CD14-positive monocyte (primary cell): ENCODE measurements at regions not wholly inside any gene's neighbourhood (a gene's known extent, or its start where the extent isn't known, plus 50 kb on each side); places are given as distances from the start of the nearest gene placed in this dataset.

Source experiments
- DNase-seq, 3 donors: peaks; one replicate each; pipeline ENCODE4 v3.0.0-alpha.2; 2011 to 2022
- H2AFZ ChIP-seq: 2 replicates; pipeline ENCODE4 v1.6.0; 2012; ENCODE audit warnings: mild to moderate bottlenecking, low read depth, low read length, inconsistent platforms; ENCODE audit not compliant: insufficient read depth, poor library complexity, severe bottlenecking
- H3K27ac ChIP-seq, 2 donors: 1 replicate in 1 of 2; 2 replicates in 1 of 2; pipeline ENCODE4 v1.5.1; 2012 to 2013; ENCODE audit warnings: low read length in 2 of 2, control low read depth in 1 of 2, inconsistent platforms in 1 of 2, low read depth in 1 of 2, mild to moderate bottlenecking in 1 of 2
- H3K27me3 ChIP-seq, 2 donors: one replicate each; pipeline versions ENCODE4 v1.6.0 to v1.6.1; 2011 to 2013; ENCODE audit warnings: low read length in 2 of 2; ENCODE audit not compliant: control insufficient read depth in 2 of 2, insufficient read depth in 2 of 2
- H3K36me3 ChIP-seq, 2 donors: replicated peaks in 1 of 2; 1 replicate in 1 of 2; 2 replicates in 1 of 2; pipeline versions ENCODE4 v1.5.1 to v1.6.1; 2012 to 2013; ENCODE audit warnings: low read length in 2 of 2, control low read depth in 1 of 2, inconsistent platforms in 1 of 2, mild to moderate bottlenecking in 1 of 2; ENCODE audit not compliant: insufficient read depth in 2 of 2, control insufficient read depth in 1 of 2
- H3K4me1 ChIP-seq, 2 donors: 1 replicate in 1 of 2; 2 replicates in 1 of 2; pipeline versions ENCODE4 v1.5.1 to v1.6.1; 2012 to 2013; ENCODE audit warnings: low read length in 2 of 2, control low read depth in 1 of 2, inconsistent platforms in 1 of 2, mild to moderate bottlenecking in 1 of 2, moderate library complexity in 1 of 2; ENCODE audit not compliant: insufficient read depth in 2 of 2, control insufficient read depth in 1 of 2
- H3K4me2 ChIP-seq: replicated peaks from 2 replicates; pipeline ENCODE3; 2012; ENCODE audit warnings: low read length, moderate library complexity, mild to moderate bottlenecking; ENCODE audit not compliant: poor library complexity, severe bottlenecking; ENCODE audit errors: extremely low read depth
- H3K4me3 ChIP-seq, 3 experiments: fragments of 200-600 bp in 1 of 3; sonication (generic) in 1 of 3; replicated peaks in 1 of 3; 1 replicate in 2 of 3; 2 replicates in 1 of 3; pipeline ENCODE4 v1.5.1; 2011 to 2013; ENCODE audit warnings: low read length in 3 of 3, mild to moderate bottlenecking in 3 of 3, control low read depth in 2 of 3, low read depth in 2 of 3, inconsistent platforms in 1 of 3, moderate library complexity in 1 of 3
- H3K79me2 ChIP-seq: 2 replicates; pipeline ENCODE4 v1.6.0; 2012; ENCODE audit warnings: mild to moderate bottlenecking, control low read depth, inconsistent platforms, low read length, moderate library complexity; ENCODE audit not compliant: insufficient read depth
- H3K9ac ChIP-seq: 2 replicates; pipeline ENCODE4 v1.6.0; 2017; ENCODE audit warnings: low read length, mild to moderate bottlenecking; ENCODE audit not compliant: insufficient read depth, poor library complexity, severe bottlenecking
- H3K9me3 ChIP-seq, 2 donors: replicated peaks in 1 of 2; 1 replicate in 1 of 2; 2 replicates in 1 of 2; pipeline versions ENCODE4 v1.5.1 to v1.6.1; 2012 to 2013; ENCODE audit warnings: low read length in 2 of 2, control low read depth in 1 of 2; ENCODE audit not compliant: control insufficient read depth in 1 of 2, insufficient read depth in 1 of 2
- H4K20me1 ChIP-seq: 2 replicates; pipeline ENCODE4 v1.6.0; 2012; ENCODE audit warnings: mild to moderate bottlenecking, low read length, control low read depth, moderate library complexity; ENCODE audit not compliant: insufficient read depth
- H3K27ac Mint-ChIP-seq, 7 donors: one replicate each; pipeline ENCODE4 v1.8.0; 2020; ENCODE audit warnings: mild to moderate bottlenecking in 7 of 7, mixed read lengths in 7 of 7, moderate library complexity in 6 of 7, inconsistent platforms in 2 of 7
- H3K27me3 Mint-ChIP-seq, 3 donors: one replicate each; pipeline ENCODE4 v1.8.0; 2021 to 2022; ENCODE audit warnings: low read depth in 3 of 3, mild to moderate bottlenecking in 3 of 3, mixed read lengths in 3 of 3, moderate library complexity in 3 of 3, inconsistent platforms in 1 of 3
- H3K36me3 Mint-ChIP-seq, 2 donors: one replicate each; pipeline ENCODE4 v1.8.0; 2020; ENCODE audit warnings: mixed read lengths in 2 of 2, inconsistent platforms in 1 of 2, mild to moderate bottlenecking in 1 of 2
- H3K4me1 Mint-ChIP-seq: one replicate; pipeline ENCODE4 v1.8.0; 2020; ENCODE audit warnings: mild to moderate bottlenecking, mixed read lengths
- H3K4me3 Mint-ChIP-seq, 2 donors: one replicate each; pipeline ENCODE4 v1.8.0; 2020; ENCODE audit warnings: mild to moderate bottlenecking in 2 of 2, mixed read lengths in 2 of 2, moderate library complexity in 1 of 2
- H3K9me3 Mint-ChIP-seq, 7 donors: one replicate each; pipeline ENCODE4 v1.8.0; 2020 to 2022; ENCODE audit warnings: mixed read lengths in 7 of 7, mild to moderate bottlenecking in 6 of 7, moderate library complexity in 6 of 7, inconsistent platforms in 2 of 7
- WGBS: methylation state at CpG from one replicate; pipeline ENCODE4 v1.1.5; 2013; ENCODE audit warnings: missing lambda C conversion rate; ENCODE audit not compliant: insufficient coverage; 5-methylcytosine and 5-hydroxymethylcytosine counted together
- intact Hi-C, 2 donors: fragments of 100-400 bp; cut with micrococcal nuclease; formaldehyde crosslinking; loops; one replicate each; pipeline versions ENCODE4 v1.15.0 to v1.15.1; 2023
- TF ChIP-seq, protein P1 (sequence below): fragments of 200-600 bp; IDR thresholded peaks from one replicate; pipeline ENCODE4 v1.8.0; 2022; ENCODE audit warnings: antibody characterized with exemption, mild to moderate bottlenecking

DNA sequence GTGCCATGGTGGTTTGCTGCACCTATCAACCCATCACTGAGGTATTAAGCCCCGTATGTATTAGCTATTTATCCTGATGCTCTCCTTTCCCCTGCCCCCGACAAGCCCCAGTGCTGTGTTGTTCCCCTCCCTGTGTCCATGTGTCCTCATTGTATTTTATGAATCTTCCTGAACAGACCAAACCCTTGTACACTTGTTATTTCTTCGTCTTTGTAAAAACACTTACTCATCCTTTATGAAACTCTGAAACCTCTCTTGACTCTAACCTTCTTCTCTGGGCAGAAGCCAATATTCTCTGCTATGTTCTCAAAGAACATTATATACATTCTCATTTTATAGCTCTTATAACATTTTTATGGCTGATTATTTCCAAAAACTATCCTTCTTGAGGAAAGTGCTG is 746.9 kb downstream of the EFNB2 start:
- DNase-seq = no peak
- H3K36me3 ChIP-seq = no peaks in the 10 kb centered on the region
- intact Hi-C loops = no loop called here
- no peaks in the 10 kb centered on the region for H3K79me2 ChIP-seq
- WGBS = 83% methylated on average over 2 of the region's 3 CpGs
- no peak overlapping the region for H3K4me2 ChIP-seq
- no peaks in the 10 kb centered on the region for H3K4me1 ChIP-seq
- H3K9ac ChIP-seq = no peak overlapping the region
- no peaks in the 10 kb centered on the region for H4K20me1 ChIP-seq
- no peak overlapping the region for H3K27ac ChIP-seq
- Mint-ChIP-seq H3K27me3 (no peaks in the 10 kb centered on the region), H3K4me1 (no peaks in the 10 kb centered on the region), H3K36me3 (no peaks in the 10 kb centered on the region), H3K27ac (no peak overlapping the region), H3K4me3 (no peak overlapping the region), H3K9me3 (peaks cover 4 to 17% (median 8%) of the 10 kb centered on the region in 7 donors)
- no peak overlapping the region for H3K4me3 ChIP-seq
- H2AFZ ChIP-seq = no peak overlapping the region
- peaks cover 5 to 10% of the 10 kb centered on the region in 2 donors for H3K9me3 ChIP-seq
- H3K27me3 ChIP-seq = no peaks in the 10 kb centered on the region
- TF ChIP-seq, protein P1, sequence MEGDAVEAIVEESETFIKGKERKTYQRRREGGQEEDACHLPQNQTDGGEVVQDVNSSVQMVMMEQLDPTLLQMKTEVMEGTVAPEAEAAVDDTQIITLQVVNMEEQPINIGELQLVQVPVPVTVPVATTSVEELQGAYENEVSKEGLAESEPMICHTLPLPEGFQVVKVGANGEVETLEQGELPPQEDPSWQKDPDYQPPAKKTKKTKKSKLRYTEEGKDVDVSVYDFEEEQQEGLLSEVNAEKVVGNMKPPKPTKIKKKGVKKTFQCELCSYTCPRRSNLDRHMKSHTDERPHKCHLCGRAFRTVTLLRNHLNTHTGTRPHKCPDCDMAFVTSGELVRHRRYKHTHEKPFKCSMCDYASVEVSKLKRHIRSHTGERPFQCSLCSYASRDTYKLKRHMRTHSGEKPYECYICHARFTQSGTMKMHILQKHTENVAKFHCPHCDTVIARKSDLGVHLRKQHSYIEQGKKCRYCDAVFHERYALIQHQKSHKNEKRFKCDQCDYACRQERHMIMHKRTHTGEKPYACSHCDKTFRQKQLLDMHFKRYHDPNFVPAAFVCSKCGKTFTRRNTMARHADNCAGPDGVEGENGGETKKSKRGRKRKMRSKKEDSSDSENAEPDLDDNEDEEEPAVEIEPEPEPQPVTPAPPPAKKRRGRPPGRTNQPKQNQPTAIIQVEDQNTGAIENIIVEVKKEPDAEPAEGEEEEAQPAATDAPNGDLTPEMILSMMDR = no peak

DNA sequence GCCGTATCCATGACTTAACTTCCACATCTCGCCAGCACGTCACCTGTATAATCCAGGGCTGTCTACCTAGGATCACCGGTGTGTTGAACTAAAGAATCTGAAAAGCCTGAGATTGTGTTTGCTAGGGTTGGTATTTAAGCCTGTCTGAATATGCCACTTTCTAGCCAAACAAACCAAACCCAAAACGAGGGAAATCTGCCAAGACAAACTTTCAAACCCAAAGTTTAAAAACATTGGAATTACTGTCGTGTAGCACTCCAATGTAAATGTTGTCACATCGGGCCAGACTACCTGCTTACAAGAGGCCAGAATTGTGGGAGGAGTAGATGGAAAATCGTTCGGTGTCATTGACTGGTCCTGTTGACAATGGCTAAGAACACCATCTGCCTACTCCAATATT is 747.8 kb downstream of the EFNB2 start:
- intact Hi-C loops = no loop called here
- Histone ChIP-seq H3K9ac (no peak overlapping the region), H3K4me3 (no peak overlapping the region), H4K20me1 (no peaks in the 10 kb centered on the region), H3K27me3 (no peaks in the 10 kb centered on the region), H3K4me2 (no peak overlapping the region), H3K27ac (no peak overlapping the region), H3K4me1 (no peaks in the 10 kb centered on the region), H2AFZ (no peak overlapping the region), H3K9me3 (peaks cover 5 to 6% of the 10 kb centered on the region in 2 donors), H3K36me3 (no peaks in the 10 kb centered on the region), H3K79me2 (no peaks in the 10 kb centered on the region)
- peaks cover 0 to 9% (median 3%) of the 10 kb centered on the region in 7 donors for H3K9me3 Mint-ChIP-seq
- no peak overlapping the region for H3K4me3 Mint-ChIP-seq
- no peaks in the 10 kb centered on the region for H3K4me1 Mint-ChIP-seq
- no peak for DNase-seq
- no peaks in the 10 kb centered on the region for H3K27me3 Mint-ChIP-seq
- H3K36me3 Mint-ChIP-seq = no peaks in the 10 kb centered on the region
- WGBS = no CpG with 5 or more reads among the region's 9 CpGs
- H3K27ac Mint-ChIP-seq = no peak overlapping the region
- TF ChIP-seq, protein P1 = no peak
